WTC11 (cell line): ENCODE measurements at regions not wholly inside any gene's neighbourhood (a gene's known extent, or its start where the extent isn't known, plus 50 kb on each side); places are given as distances from the start of the nearest gene placed in this dataset.

ENCODE experiments used
- IRF2 ChIP-seq: sonication (generic); formaldehyde crosslinking; IDR thresholded peaks from 2 replicates; pipeline ENCODE4 v1.8.0; 2022; ENCODE audit warnings: low read depth, missing genetic modification reagents, borderline replicate concordance
- SP1 ChIP-seq: sonication (generic); formaldehyde crosslinking; conservative IDR thresholded peaks from 2 replicates; pipeline ENCODE4 v1.8.1; 2022; ENCODE audit warnings: missing genetic modification reagents
- TF ChIP-seq, protein P1 (sequence below): sonication (generic); formaldehyde crosslinking; IDR thresholded peaks from 2 replicates; pipeline ENCODE4 v1.8.1; 2023; ENCODE audit warnings: mild to moderate bottlenecking, missing genetic modification reagents, moderate library complexity
- TF ChIP-seq, protein P2 (sequence below): sonication (generic); formaldehyde crosslinking; IDR thresholded peaks from 2 replicates; pipeline ENCODE4 v1.8.1; 2023; ENCODE audit warnings: mild to moderate bottlenecking, missing genetic modification reagents, moderate library complexity

DNA sequence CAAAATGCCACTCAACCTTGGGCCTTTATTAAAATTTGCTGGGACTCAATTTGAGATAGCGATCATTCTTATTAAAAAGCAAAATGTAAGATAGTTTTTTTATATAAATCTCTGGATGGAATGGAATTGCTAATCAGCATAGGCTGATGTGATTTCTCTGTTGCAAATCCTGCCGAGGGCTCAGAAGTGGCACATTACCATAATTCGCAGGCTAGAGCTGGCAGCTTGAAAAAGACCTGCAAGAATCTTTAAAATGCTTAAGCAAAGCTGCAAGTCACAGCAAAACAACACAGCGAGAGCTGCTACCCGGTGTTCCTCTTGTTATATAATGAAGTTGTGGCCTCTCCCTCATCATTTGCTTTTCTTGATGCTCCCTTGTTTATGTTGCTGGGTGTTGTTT is 448.1 kb downstream of the GATA3 start:
- TF ChIP-seq, protein P1, sequence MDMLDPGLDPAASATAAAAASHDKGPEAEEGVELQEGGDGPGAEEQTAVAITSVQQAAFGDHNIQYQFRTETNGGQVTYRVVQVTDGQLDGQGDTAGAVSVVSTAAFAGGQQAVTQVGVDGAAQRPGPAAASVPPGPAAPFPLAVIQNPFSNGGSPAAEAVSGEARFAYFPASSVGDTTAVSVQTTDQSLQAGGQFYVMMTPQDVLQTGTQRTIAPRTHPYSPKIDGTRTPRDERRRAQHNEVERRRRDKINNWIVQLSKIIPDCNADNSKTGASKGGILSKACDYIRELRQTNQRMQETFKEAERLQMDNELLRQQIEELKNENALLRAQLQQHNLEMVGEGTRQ (CRISPR knock-in tag): no peak
- no peak for TF ChIP-seq IRF2 (CRISPR knock-in tag)
- no peak for TF ChIP-seq SP1 (CRISPR knock-in tag)
- TF ChIP-seq, protein P2, sequence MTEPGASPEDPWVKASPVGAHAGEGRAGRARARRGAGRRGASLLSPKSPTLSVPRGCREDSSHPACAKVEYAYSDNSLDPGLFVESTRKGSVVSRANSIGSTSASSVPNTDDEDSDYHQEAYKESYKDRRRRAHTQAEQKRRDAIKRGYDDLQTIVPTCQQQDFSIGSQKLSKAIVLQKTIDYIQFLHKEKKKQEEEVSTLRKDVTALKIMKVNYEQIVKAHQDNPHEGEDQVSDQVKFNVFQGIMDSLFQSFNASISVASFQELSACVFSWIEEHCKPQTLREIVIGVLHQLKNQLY: no peak
